D721Med (cell line): ENCODE measurements at regions not wholly inside any gene's neighbourhood (a gene's known extent, or its start where the extent isn't known, plus 50 kb on each side); places are given as distances from the start of the nearest gene placed in this dataset.

Experiments
- DNase-seq: peaks from one replicate; pipeline ENCODE4 v3.0.0; 2011; ENCODE audit warnings: low spot score; ENCODE audit not compliant: insufficient read length
- FAIRE-seq: peaks from 2 replicates; lab custom pipeline; 2011; peaks lifted over from hg19 to GRCh38; lab: Jason Lieb, UNC
- CTCF ChIP-seq: IDR thresholded peaks from 2 replicates; pipeline ENCODE4 v1.5.1; 2012; ENCODE audit warnings: mild to moderate bottlenecking, control low read depth; ENCODE audit not compliant: insufficient read depth; ENCODE audit errors: missing control alignments

- TF ChIP-seq CTCF: no peak
- no peak for DNase-seq
- no peak for FAIRE-seq
These were observed 516.5 kb upstream of the RAB6C start for GRCh38 chr2:129462967-129463366.

GRCh38 chr2:129464036-129464435 is 515.4 kb upstream of the RAB6C start:
- TF ChIP-seq CTCF: no peak
- DNase-seq: no peak
- no peak for FAIRE-seq

GRCh38 chr2:129464631-129465030 is 514.8 kb upstream of the RAB6C start:
- no peak for TF ChIP-seq CTCF
- FAIRE-seq: no peak
- no peak for DNase-seq

GRCh38 chr2:129465045-129465444 is 514.4 kb upstream of the RAB6C start:
- TF ChIP-seq CTCF: no peak
- no peak for FAIRE-seq
- DNase-seq: no peak

- FAIRE-seq: no peak
- no peak for TF ChIP-seq CTCF
- DNase-seq: no peak
These were observed 513.1 kb upstream of the RAB6C start for GRCh38 chr2:129466389-129466788.

GRCh38 chr2:129467012-129467779 is 512.3 kb upstream of the RAB6C start:
- FAIRE-seq: no peak
- no peak for DNase-seq
- TF ChIP-seq CTCF: no peak

GRCh38 chr2:129467941-129468340 is 511.5 kb upstream of the RAB6C start:
- no peak for TF ChIP-seq CTCF
- DNase-seq (no peak), FAIRE-seq (no peak)
